ENCODE measurements at regions not wholly inside any gene's neighbourhood (a gene's known extent, or its start where the extent isn't known, plus 50 kb on each side); places are given as distances from the start of the nearest gene placed in this dataset.

- ATAC-seq, result no peak
- TF ChIP-seq ZNF8 (CRISPR knock-in tag; IDR thresholded peaks at IDR 0.05) (no peak), TSHZ2 (CRISPR knock-in tag; IDR thresholded peaks at IDR 0.05) (no peak), TOX (CRISPR knock-in tag; IDR thresholded peaks at IDR 0.05; ENCODE audit: borderline replicate concordance) (no peak), PPARA (CRISPR knock-in tag; IDR thresholded peaks at IDR 0.05; ENCODE audit: borderline replicate concordance) (no peak), BACH2 (CRISPR knock-in tag; IDR thresholded peaks at IDR 0.05; ENCODE audit: borderline replicate concordance) (no peak), ZFP30 (CRISPR knock-in tag; IDR thresholded peaks at IDR 0.05) (no peak), OSR1 (CRISPR knock-in tag; IDR thresholded peaks at IDR 0.05) (no peak), ESRRG (CRISPR knock-in tag; IDR thresholded peaks at IDR 0.05) (no peak), ZNF70 (CRISPR knock-in tag; IDR thresholded peaks at IDR 0.05) (no peak), RARB (CRISPR knock-in tag; IDR thresholded peaks at IDR 0.05) (no peak), POU6F1 (CRISPR knock-in tag; IDR thresholded peaks at IDR 0.05; ENCODE audit: borderline replicate concordance, low read depth) (no peak), PATZ1 (CRISPR knock-in tag; IDR thresholded peaks at IDR 0.05; ENCODE audit: borderline replicate concordance) (no peak), ZNF565 (CRISPR knock-in tag; conservative IDR thresholded peaks at IDR 0.05; ENCODE audit: low read depth) (no peak)
Observed at GRCh38 chr17:33684735-33685134, 391.6 kb upstream of the ASIC2 start.

- no peak for ATAC-seq
- TF ChIP-seq CSRNP3 (CRISPR knock-in tag; IDR thresholded peaks at IDR 0.05) (no peak), ZNF565 (CRISPR knock-in tag; conservative IDR thresholded peaks at IDR 0.05; ENCODE audit: low read depth) (no peak), SNAI2 (CRISPR knock-in tag; IDR thresholded peaks at IDR 0.05) (no peak), ARNTL (CRISPR knock-in tag; IDR thresholded peaks at IDR 0.05; ENCODE audit: borderline replicate concordance, low read depth) (no peak), RARB (CRISPR knock-in tag; IDR thresholded peaks at IDR 0.05) (no peak), ZNF8 (CRISPR knock-in tag; IDR thresholded peaks at IDR 0.05) (no peak), TCF4 (CRISPR knock-in tag; IDR thresholded peaks at IDR 0.05; ENCODE audit: borderline replicate concordance) (no peak), TSHZ2 (CRISPR knock-in tag; IDR thresholded peaks at IDR 0.05) (no peak), ISL1 (CRISPR knock-in tag; IDR thresholded peaks at IDR 0.05) (no peak), ZC3H10 (CRISPR knock-in tag; IDR thresholded peaks at IDR 0.05) (no peak), POU6F1 (CRISPR knock-in tag; IDR thresholded peaks at IDR 0.05; ENCODE audit: borderline replicate concordance, low read depth) (no peak), OSR1 (CRISPR knock-in tag; IDR thresholded peaks at IDR 0.05) (no peak), ZFP3 (CRISPR knock-in tag; IDR thresholded peaks at IDR 0.05) (no peak), TOX (CRISPR knock-in tag; IDR thresholded peaks at IDR 0.05; ENCODE audit: borderline replicate concordance) (no peak), GLIS3 (CRISPR knock-in tag; IDR thresholded peaks at IDR 0.05) (no peak), PATZ1 (CRISPR knock-in tag; IDR thresholded peaks at IDR 0.05; ENCODE audit: borderline replicate concordance) (no peak), ZNF70 (CRISPR knock-in tag; IDR thresholded peaks at IDR 0.05) (no peak), CREB5 (CRISPR knock-in tag; IDR thresholded peaks at IDR 0.05; ENCODE audit: low read depth) (no peak), ZFP30 (CRISPR knock-in tag; IDR thresholded peaks at IDR 0.05) (no peak), ESRRG (CRISPR knock-in tag; IDR thresholded peaks at IDR 0.05) (no peak)
Observed at GRCh38 chr17:33686171-33686570, 393.1 kb upstream of the ASIC2 start.
